Gastrocnemius medialis (tissue), 4 donors: ENCODE measurements at regions not wholly inside any gene's neighbourhood (a gene's known extent, or its start where the extent isn't known, plus 50 kb on each side); places are given as distances from the start of the nearest gene placed in this dataset.

Experiments used
- POLR2A ChIP-seq, 2 donors: fragments of 450-650 bp; IDR thresholded peaks; one replicate each; pipeline ENCODE4 v1.6.1; 2017; ENCODE audit warnings: antibody characterized with exemption in 2 of 2, mild to moderate bottlenecking in 2 of 2, moderate library complexity in 2 of 2
- TF ChIP-seq, protein P1 (sequence below), 5 experiments: fragments of 450-650 bp in 3 of 5; fragments of 200-600 bp in 2 of 5; sonication (generic) in 2 of 5; IDR thresholded peaks in 4 of 5; conservative IDR thresholded peaks in 1 of 5; 1 replicate in 4 of 5; 2 replicates in 1 of 5; pipeline ENCODE4 v1.5.1; 2016 to 2019; ENCODE audit warnings: antibody characterized with exemption in 5 of 5, mild to moderate bottlenecking in 3 of 5, moderate library complexity in 3 of 5

- TF ChIP-seq, protein P1, sequence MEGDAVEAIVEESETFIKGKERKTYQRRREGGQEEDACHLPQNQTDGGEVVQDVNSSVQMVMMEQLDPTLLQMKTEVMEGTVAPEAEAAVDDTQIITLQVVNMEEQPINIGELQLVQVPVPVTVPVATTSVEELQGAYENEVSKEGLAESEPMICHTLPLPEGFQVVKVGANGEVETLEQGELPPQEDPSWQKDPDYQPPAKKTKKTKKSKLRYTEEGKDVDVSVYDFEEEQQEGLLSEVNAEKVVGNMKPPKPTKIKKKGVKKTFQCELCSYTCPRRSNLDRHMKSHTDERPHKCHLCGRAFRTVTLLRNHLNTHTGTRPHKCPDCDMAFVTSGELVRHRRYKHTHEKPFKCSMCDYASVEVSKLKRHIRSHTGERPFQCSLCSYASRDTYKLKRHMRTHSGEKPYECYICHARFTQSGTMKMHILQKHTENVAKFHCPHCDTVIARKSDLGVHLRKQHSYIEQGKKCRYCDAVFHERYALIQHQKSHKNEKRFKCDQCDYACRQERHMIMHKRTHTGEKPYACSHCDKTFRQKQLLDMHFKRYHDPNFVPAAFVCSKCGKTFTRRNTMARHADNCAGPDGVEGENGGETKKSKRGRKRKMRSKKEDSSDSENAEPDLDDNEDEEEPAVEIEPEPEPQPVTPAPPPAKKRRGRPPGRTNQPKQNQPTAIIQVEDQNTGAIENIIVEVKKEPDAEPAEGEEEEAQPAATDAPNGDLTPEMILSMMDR (IDR thresholded peaks at IDR 0.05 in 4 of 5, conservative IDR thresholded peaks at IDR 0.05 in 1 of 5): no peak
- TF ChIP-seq POLR2A (IDR thresholded peaks at IDR 0.05): no peak
Observed at GRCh38 chr5:122602700-122603099, 172.2 kb upstream of the SNX2 start.
